ENCODE measurements at regions not wholly inside any gene's neighbourhood (a gene's known extent, or its start where the extent isn't known, plus 50 kb on each side); places are given as distances from the start of the nearest gene placed in this dataset.
"Not testable (repeated sequence)": the region's sequence is repeated elsewhere in the genome, so short reads cannot be mapped to it uniquely, and the experiment has no call there.

DNA sequence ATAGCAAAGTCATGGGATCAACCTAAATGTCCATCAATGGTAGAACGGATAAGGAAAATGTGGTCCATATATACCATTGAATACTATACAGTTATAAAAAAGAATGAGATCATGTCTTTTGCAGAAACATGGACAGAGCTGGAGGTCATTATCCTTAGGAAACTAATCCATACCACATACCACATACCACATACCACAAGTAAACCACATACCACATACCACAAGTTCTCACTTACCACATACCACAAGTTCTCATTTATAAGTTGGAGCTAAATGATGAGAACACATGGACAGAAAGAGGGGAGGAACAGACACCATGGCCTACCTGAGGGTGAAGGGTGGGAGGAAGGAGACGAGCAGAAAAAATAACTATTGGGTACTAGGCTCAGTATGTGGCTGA, 154.6 kb upstream of the GHR start:
- DNase-seq (ENCODE audit: low spot score in 2 of 2) (no peak), ATAC-seq (no peak)
- no peaks in the 10 kb centered on the region for H3K36me3 Mint-ChIP-seq
- H3K27ac Mint-ChIP-seq: no peak overlapping the region
- H3K9me3 Mint-ChIP-seq: peaks cover 0 to 7% of the 10 kb centered on the region in 2 donors

DNA sequence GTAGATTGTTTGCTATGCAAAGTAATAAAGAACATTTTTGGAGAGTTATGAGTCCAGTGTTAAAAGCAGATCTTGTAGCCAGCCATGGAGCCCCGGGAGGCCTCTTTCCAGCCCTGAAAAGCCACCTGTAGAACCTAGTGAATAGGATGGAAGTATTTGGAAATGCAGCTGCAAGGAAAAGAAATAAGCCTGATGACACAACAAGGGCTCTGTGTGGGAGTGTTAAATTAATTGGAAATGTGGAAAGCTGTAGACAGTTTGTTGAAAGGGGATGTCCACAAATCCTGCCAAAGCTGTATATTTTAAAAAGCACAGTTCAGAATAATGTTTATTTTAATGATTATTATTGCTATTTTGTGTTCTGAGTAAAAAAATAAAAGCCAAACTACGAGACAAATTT, 152.5 kb upstream of the GHR start:
- Mint-ChIP-seq H3K36me3 (no peaks in the 10 kb centered on the region), H3K9me3 (no peaks in the 10 kb centered on the region), H3K27ac (no peak overlapping the region)
- no peak for ATAC-seq
- no peak for DNase-seq (ENCODE audit: low spot score in 2 of 2)

DNA sequence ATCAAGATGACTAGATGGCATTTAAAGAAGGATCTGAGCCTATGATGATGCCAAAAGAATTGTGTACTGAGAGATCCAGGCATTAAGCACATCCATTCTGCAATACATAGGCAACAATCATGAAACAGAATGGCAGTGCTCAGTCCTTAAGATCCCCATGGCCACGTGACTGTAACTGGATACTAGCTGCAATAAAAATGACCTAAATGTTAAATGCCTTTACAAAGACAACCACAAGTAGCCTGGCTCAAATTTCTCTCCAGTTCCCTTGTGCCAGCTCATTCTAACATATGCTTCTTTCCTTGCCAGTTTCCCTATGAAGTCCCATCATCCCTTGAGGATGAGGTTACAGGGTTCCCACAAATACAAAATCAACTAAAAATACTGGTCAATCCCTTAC, 148.3 kb upstream of the GHR start:
- no peak for ATAC-seq
- no peak for DNase-seq (ENCODE audit: low spot score in 2 of 2)
- H3K27ac Mint-ChIP-seq: no peak overlapping the region
- no peaks in the 10 kb centered on the region for H3K36me3 Mint-ChIP-seq
- peaks cover 0 to 3% of the 10 kb centered on the region in 2 donors for H3K9me3 Mint-ChIP-seq

DNA sequence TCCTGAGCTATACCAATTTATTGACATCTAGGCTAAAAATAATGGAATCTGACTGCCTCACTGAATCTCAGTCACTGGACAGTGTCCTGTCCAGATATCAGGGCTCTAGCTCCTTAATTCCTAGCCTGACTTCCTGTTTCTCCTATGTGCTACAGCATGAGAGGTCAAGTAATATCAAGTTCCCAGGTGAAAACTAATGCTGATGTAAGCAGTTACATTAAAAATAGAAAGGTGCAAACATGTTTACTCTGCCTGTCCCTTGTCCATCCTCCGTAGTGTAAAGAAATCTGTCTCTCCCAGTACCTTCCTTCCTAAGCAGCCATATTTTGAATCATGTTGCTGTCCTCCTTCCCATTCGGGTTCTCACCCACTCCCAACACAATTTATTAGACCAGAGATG, 145.9 kb upstream of the GHR start:
- no peak for ATAC-seq
- DNase-seq (ENCODE audit: low spot score in 2 of 2): no peak
- H3K36me3 Mint-ChIP-seq: no peaks in the 10 kb centered on the region
- peaks cover 0 to 3% of the 10 kb centered on the region in 2 donors for H3K9me3 Mint-ChIP-seq
- no peak overlapping the region for H3K27ac Mint-ChIP-seq

DNA sequence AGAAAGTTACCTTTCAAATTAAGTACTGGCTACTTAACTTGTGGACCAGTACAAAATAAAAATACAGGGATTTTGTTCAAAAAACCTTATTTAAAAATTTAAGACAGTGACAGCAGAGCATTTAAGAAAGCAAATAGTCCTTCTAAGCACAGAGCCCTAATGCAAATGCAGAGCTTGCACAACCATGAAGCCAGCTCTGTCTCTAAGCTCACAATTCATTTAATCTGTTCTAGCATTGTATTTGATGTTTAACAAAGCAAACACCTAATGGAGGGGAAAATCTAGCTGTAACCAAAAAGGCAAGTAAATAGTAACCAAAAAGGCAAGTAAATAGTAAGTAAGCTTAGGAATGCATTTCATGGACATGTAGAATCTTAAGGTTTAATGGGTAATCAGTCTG, 138.7 kb upstream of the GHR start:
- no peak for ATAC-seq
- no peak for DNase-seq (ENCODE audit: low spot score in 2 of 2)
- Mint-ChIP-seq H3K9me3 (no peaks in the 10 kb centered on the region), H3K36me3 (no peaks in the 10 kb centered on the region), H3K27ac (no peak overlapping the region)

DNA sequence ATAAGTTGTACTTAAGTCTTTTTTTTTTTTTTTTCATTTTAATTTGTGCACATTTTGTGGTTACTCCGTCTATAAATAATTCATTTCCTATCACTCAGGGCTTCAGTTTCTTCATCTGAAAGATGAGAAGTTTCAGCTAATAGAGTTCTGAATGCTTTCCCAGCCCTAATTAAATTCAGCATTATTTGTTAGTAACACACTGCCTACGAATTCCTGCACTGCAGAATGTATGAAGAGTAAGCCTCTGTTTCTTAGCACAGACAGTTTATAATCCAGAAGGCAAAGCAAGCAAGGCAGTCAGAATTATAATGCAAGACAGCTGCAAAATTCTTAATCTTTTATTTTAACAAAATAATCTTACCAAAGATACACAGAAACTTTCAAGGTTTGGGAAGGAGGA, 138.0 kb upstream of the GHR start:
- ATAC-seq: no peak
- H3K9me3 Mint-ChIP-seq: no peaks in the 10 kb centered on the region
- no peak for DNase-seq (ENCODE audit: low spot score in 2 of 2)
- no peak overlapping the region for H3K27ac Mint-ChIP-seq
- no peaks in the 10 kb centered on the region for H3K36me3 Mint-ChIP-seq

DNA sequence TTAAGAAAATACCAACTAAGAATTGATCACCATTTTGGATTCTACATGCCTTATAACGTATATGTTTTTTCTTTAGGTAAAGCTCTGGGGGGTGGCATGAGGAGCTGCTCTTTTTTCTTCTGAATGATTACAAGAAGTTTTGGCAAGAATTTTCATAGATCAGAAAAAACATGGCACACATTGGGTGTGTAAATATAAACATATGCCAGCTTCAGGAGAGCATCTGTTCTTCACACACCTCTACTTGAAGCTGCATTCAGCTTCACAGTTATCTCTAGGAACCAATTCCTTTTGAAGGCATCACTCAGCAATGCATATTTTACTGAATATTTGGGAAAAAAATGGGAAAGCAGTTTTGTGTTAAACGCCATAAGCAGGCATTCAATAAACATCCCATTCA, 122.7 kb upstream of the GHR start:
- ATAC-seq (no peak), DNase-seq (ENCODE audit: low spot score in 2 of 2) (no peak)
- Mint-ChIP-seq H3K9me3 (peaks cover 0 to 5% of the 10 kb centered on the region in 2 donors), H3K36me3 (no peaks in the 10 kb centered on the region), H3K27ac (no peak overlapping the region)

DNA sequence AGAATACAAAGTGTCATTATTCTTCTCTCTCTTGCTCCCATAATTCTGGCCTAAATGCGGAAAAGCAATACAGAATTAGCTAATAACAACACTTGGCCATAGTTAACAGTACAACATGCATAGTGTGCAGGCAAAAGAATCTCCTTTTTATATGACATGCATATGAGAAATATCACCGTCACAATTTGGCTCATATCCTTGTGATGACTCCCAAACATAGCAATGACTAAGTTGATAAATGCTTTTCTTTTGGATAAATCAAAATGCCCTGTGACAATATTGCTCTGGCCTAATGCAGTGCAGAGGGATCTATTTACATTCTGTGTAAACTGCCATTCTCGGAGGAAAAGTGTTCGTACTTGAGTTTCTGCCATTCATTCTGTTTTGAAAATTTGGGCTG, 121.9 kb upstream of the GHR start:
- no peak overlapping the region for H3K27ac Mint-ChIP-seq
- no peak for DNase-seq (ENCODE audit: low spot score in 2 of 2)
- no peak for ATAC-seq

DNA sequence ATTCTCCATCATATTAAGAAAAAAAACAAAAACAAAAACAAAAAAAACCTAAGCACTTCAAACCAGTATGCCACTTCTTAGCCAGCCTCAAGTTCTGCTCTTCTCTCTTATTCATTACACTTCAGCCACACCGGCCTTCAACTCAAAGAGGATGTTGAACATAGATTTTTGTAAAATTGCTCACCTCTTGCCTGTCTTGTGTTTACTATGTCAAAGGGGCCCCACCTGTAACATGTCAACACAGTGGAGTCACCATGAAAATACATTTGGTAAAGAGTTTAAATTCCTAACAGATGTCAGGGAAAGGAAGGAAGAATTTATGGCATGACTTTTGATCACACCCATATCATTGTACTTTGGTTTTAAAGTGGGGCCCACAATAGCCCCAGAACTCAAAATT, 121.1 kb upstream of the GHR start:
- ATAC-seq (no peak), DNase-seq (ENCODE audit: low spot score in 2 of 2) (no peak)
- Mint-ChIP-seq H3K36me3 (no peaks in the 10 kb centered on the region), H3K27ac (no peak overlapping the region), H3K9me3 (no peaks in the 10 kb centered on the region)

More for the DNA sequence above, 121.9 kb upstream of the GHR start:
- Mint-ChIP-seq H3K9me3 (no peaks in the 10 kb centered on the region), H3K36me3 (no peaks in the 10 kb centered on the region)

DNA sequence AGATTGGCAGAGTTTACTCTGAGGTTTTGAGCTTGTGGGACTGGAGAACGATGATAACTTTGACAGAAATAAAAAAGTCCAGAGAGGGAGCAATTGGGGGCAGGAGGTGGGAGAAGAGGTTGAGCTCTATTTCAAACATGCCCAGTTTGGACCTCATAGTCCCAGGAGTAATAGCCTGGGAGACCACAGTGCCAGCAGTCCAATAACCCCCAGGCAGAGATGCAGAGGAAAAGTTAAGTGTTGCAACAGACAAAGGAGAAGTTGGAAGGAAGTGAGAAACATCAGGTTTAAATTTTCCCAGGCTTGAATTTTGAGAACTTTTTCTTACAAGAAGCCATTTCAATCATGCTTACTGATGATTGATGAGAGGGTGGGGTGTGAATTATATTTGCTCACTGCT, 117.0 kb upstream of the GHR start:
- H3K27ac Mint-ChIP-seq: no peak overlapping the region
- H3K36me3 Mint-ChIP-seq: no peaks in the 10 kb centered on the region
- no peak for DNase-seq (ENCODE audit: low spot score in 2 of 2)
- peaks cover 0 to 1% of the 10 kb centered on the region in 2 donors for H3K9me3 Mint-ChIP-seq
- no peak for ATAC-seq

DNA sequence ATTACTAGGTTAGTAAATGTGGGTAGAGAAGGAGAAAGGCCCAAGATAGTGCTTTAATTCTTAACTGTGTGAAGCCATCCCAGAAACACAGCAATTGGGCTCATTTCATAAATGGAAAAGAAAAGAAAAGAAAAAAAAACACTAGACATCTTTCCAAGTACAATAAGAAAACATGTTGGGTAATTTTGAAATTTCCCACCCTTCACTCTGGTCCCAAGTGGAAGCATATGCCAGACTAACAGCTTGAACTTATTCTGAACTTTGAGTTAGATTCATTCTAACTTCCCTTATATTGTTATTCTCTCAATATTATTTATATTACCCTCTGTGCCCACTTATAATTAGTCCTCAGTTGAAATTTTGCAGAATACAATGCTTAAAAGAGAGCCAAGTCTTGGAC, 113.4 kb upstream of the GHR start:
- ATAC-seq (no peak), DNase-seq (ENCODE audit: low spot score in 2 of 2) (no peak)
- H3K9me3 Mint-ChIP-seq: peaks cover 0 to 4% of the 10 kb centered on the region in 2 donors
- H3K36me3 Mint-ChIP-seq: no peaks in the 10 kb centered on the region
- H3K27ac Mint-ChIP-seq: no peak overlapping the region

DNA sequence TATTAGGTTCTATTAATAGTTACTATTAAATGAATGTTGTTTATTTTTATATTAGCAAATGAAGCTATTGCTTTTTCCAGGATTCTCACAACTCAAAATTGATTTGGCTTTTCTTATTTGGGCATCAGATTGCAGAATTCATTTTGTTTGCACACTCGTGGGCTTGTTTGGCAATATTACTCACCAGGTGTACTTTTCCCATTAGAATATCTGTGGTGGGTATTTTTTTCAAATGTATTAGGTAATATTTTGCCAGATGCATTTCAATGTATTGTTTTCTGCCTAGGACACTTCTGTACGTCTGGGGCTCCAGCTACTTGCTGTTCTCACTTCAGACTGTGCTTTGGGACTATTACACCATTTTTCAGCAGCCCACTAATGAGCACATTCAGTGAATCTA, 108.0 kb upstream of the GHR start:
- Mint-ChIP-seq H3K36me3 (no peaks in the 10 kb centered on the region), H3K27ac (no peak overlapping the region), H3K9me3 (peaks cover 9 to 18% of the 10 kb centered on the region in 2 donors)
- DNase-seq (ENCODE audit: low spot score in 2 of 2) (no peak), ATAC-seq (no peak)

DNA sequence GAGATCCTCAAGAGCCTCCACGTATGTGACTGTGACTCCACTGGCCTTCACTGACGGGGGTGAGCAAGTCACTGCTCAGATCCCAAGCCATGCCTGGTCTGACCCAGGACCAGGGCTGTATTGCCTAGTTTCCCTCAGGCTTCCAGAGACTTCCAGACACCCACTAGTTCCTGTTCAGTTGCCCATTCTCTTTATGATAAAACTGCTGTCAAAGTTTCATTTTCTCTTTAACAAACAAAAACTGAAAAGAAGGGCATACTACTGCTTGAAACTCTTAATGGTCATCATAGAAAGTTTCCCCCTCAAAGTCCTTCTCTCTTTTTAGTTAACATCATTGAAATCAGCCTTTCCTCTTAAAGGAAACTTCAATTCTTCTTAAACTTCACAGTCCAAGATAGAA, 105.7 kb upstream of the GHR start:
- DNase-seq (ENCODE audit: low spot score in 2 of 2) (no peak), ATAC-seq (no peak)
- Mint-ChIP-seq H3K36me3 (no peaks in the 10 kb centered on the region), H3K27ac (no peak overlapping the region), H3K9me3 (peaks cover 18 to 24% of the 10 kb centered on the region in 2 donors)

DNA sequence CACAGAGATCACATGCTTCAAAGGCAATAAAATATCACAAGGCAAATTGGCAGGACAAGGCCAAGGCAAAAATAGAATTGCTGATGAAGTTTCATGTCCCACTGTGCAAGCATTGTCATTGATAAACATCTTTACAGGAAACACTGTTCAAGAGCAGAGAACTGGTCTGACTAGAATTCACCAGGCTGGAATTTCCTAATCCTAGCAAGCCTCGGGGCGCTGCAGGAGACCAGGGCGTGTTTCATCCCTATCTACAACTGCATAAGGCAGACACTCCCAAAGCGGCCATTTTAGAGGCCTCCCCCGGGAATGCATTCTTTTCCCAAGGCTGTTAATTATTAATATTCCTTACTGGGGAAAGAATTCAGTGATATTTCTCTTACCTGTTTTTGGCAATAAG, 103.7 kb upstream of the GHR start:
- not testable (repeated sequence) for H3K36me3 Mint-ChIP-seq; ATAC-seq; H3K27ac Mint-ChIP-seq; DNase-seq (ENCODE audit: low spot score in 2 of 2)
- peaks cover 22 to 35% of the 10 kb centered on the region in 2 donors for H3K9me3 Mint-ChIP-seq

DNA sequence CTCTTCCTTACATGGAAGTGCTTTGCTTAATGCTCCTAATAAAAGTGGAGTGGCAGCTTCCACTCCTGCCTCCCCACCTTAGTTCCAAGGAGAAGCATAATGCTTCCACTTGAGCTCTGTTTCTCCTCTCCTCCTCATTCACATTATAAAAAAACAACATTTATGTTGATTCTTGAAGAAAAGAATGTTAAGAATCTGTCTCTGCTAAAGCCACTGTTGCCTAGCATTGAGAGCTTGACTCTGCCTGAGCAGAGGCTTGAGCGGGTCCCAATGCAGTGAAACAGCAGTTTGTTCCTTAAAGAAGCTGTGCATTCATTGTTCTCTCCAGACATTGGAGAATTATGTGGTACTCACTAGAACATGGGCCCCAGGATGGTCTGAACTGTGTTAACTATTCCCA, 101.5 kb upstream of the GHR start:
- Mint-ChIP-seq H3K36me3 (no peaks in the 10 kb centered on the region), H3K27ac (no peak overlapping the region), H3K9me3 (peaks cover 17 to 35% of the 10 kb centered on the region in 2 donors)
- ATAC-seq: no peak
- no peak for DNase-seq (ENCODE audit: low spot score in 2 of 2)

DNA sequence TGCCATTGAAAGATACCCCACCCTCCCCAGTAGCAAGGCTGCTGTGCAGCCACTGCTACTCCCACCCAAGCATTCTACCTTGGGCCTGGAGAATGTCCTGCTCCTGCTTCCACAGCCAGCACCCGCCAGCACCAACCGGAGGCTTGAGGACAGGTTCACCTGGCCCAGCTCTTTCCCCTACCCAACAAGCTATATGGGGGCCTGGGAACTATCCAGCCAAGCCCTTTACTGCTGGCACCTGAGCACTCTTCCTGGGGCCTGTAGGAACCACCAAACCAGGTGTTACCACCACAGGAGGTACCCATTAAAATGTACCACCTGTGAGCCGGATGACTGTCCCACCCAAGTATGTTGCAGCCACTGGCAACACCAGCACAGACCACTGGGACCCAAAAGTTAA, 86.1 kb upstream of the GHR start:
- no peak overlapping the region for H3K27ac Mint-ChIP-seq
- DNase-seq (ENCODE audit: low spot score in 2 of 2): no peak
- H3K36me3 Mint-ChIP-seq: peaks cover 0 to 13% of the 10 kb centered on the region in 2 donors
- peaks cover 14 to 36% of the 10 kb centered on the region in 2 donors for H3K9me3 Mint-ChIP-seq
- no peak for ATAC-seq

DNA sequence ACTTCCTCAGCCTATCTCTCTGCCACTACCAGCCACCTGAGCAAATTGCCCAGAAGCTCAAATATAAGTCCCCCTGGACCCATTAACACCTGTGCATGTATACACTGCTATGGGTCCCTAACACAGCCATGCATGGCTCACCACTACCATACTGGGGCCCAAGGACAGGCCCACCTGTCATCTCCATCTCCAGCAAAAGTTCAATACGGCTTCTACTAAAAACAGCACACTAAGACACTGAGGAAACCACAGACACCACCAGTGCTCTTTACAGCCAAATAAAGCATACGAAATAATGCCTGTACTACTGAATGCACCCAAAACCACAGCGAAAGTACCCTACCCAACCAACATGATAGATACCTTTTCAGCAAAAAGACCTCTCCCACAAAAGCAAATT, 85.6 kb upstream of the GHR start:
- ATAC-seq (no peak), DNase-seq (ENCODE audit: low spot score in 2 of 2) (no peak)
- Mint-ChIP-seq H3K27ac (no peak overlapping the region), H3K36me3 (peaks cover 0 to 13% of the 10 kb centered on the region in 2 donors), H3K9me3 (peaks cover 14 to 34% of the 10 kb centered on the region in 2 donors)

DNA sequence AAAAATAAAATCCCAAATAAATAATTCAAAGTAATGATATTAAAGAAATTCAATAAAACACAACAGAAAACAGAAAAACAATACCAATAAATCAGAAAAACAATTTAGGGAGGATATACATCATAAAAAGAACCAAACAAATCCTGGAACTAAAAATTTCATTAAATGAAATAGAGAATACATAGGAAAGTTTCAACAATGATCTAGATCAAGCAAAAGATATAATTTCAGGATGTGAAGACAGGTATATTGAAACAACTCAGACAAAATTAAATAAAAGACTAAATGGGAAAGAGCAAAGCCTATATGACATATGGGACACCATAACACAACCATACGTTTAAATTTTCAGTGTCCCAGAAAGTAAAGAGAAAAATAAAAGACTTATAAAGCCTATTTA, 85.1 kb upstream of the GHR start:
- Mint-ChIP-seq H3K36me3 (peaks cover 0 to 13% of the 10 kb centered on the region in 2 donors), H3K9me3 (peaks cover 14 to 31% of the 10 kb centered on the region in 2 donors), H3K27ac (no peak overlapping the region)
- no peak for DNase-seq (ENCODE audit: low spot score in 2 of 2)
- ATAC-seq: no peak

DNA sequence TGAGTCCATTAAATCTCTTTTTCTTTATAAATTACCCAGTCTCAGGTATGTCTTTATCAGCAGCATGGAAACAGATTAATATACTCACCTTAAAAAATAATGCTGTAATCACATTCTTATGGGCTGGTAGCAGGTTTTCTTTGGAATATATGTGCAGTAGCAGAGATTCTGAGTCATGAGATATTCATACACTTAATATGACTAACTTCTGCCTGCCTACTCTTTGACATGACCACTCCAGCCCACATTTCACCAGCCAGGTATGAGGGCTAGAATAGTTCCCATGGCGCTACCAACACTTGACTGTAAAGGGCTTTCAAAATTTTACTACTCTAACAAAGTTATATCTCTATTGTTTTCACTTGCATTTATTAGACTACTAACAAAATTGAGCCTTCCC, 74.1 kb upstream of the GHR start:
- ATAC-seq: no peak
- no peaks in the 10 kb centered on the region for H3K36me3 Mint-ChIP-seq
- no peak overlapping the region for H3K27ac Mint-ChIP-seq
- no peak for DNase-seq (ENCODE audit: low spot score in 2 of 2)
- H3K9me3 Mint-ChIP-seq: peaks cover 6 to 13% of the 10 kb centered on the region in 2 donors
